Neural cell (in vitro differentiated cells): ENCODE measurements at regions not wholly inside any gene's neighbourhood (a gene's known extent, or its start where the extent isn't known, plus 50 kb on each side); places are given as distances from the start of the nearest gene placed in this dataset.

ENCODE experiments used
- H2AFZ ChIP-seq: fragments of 200-600, 300-800 bp; sonication (generic), shearing (Covaris generic); 2 replicates; pipeline ENCODE4 v1.6.0; 2014; ENCODE audit warnings: low read depth, mild to moderate bottlenecking, antibody characterized with exemption, low read length, moderate library complexity
- H3F3A ChIP-seq: fragments of 200-600 bp; shearing (Covaris generic); 2 replicates; pipeline ENCODE4 v1.6.1; 2016; ENCODE audit warnings: mild to moderate bottlenecking, moderate library complexity, mixed read lengths, antibody characterized with exemption, low read length; ENCODE audit not compliant: insufficient read depth, poor library complexity, severe bottlenecking
- H3K27ac ChIP-seq: fragments of 200-600, 300-800 bp; sonication (generic), shearing (Covaris generic); 2 replicates; pipeline ENCODE4 v1.5.1; 2014; ENCODE audit warnings: mild to moderate bottlenecking, low read length, moderate library complexity
- H3K27me3 ChIP-seq: fragments of 300-800, 200-600 bp; sonication (generic), shearing (Covaris generic); 2 replicates; pipeline ENCODE4 v1.6.0; 2014; ENCODE audit warnings: mild to moderate bottlenecking, low read depth, low read length, moderate library complexity; ENCODE audit not compliant: insufficient read depth
- H3K36me3 ChIP-seq: fragments of 300-800, 200-600 bp; sonication (generic), shearing (Covaris generic); 2 replicates; pipeline ENCODE4 v1.5.1; 2014; ENCODE audit warnings: mild to moderate bottlenecking, antibody characterized with exemption, low read length, moderate library complexity; ENCODE audit not compliant: insufficient read depth
- H3K4me2 ChIP-seq: fragments of 300-800, 200-600 bp; sonication (generic), shearing (Covaris generic); 2 replicates; pipeline ENCODE4 v1.6.0; 2014; ENCODE audit warnings: mild to moderate bottlenecking, low read length
- H3K4me3 ChIP-seq: fragments of 300-800, 200-600 bp; sonication (generic), shearing (Covaris generic); 2 replicates; pipeline ENCODE4 v1.5.1; 2014; ENCODE audit warnings: mild to moderate bottlenecking, low read length, moderate library complexity
- H3K79me2 ChIP-seq: fragments of 200-600 bp; shearing (Covaris generic); replicated peaks from 2 replicates; pipeline ENCODE4 v1.6.0; 2014; ENCODE audit warnings: mild to moderate bottlenecking, low read length, moderate library complexity; ENCODE audit not compliant: insufficient read depth
- H3K9ac ChIP-seq: fragments of 300-800, 200-600 bp; sonication (generic), shearing (Covaris generic); 2 replicates; pipeline ENCODE4 v1.6.1; 2016; ENCODE audit warnings: mild to moderate bottlenecking, low read length, mixed read lengths
- H3K9me2 ChIP-seq: fragments of 200-600 bp; shearing (Covaris generic); 2 replicates; pipeline ENCODE4 v1.6.1; 2016; ENCODE audit warnings: mild to moderate bottlenecking, low read length, mixed read lengths; ENCODE audit not compliant: insufficient read depth
- H3K9me3 ChIP-seq: fragments of 200-600, 300-800 bp; sonication (generic), shearing (Covaris generic); 2 replicates; pipeline ENCODE4 v1.6.1; 2016; ENCODE audit warnings: mild to moderate bottlenecking, mixed run types, low read length, moderate library complexity, mixed read lengths
- H4K20me1 ChIP-seq: fragments of 200-600 bp; shearing (Covaris generic); 2 replicates; pipeline ENCODE4 v1.6.1; 2016; ENCODE audit warnings: mild to moderate bottlenecking, mixed run types; ENCODE audit not compliant: insufficient read depth
- CTCF ChIP-seq: fragments of 450-650 bp; IDR thresholded peaks from 2 replicates; pipeline ENCODE4 v1.5.1; 2014; ENCODE audit warnings: antibody characterized with exemption, mild to moderate bottlenecking, moderate library complexity; ENCODE audit not compliant: poor library complexity, severe bottlenecking
- EP300 ChIP-seq: fragments of 450-650 bp; conservative IDR thresholded peaks from 2 replicates; pipeline ENCODE4 v1.6.1; 2014; ENCODE audit warnings: antibody characterized with exemption, mild to moderate bottlenecking, moderate library complexity; ENCODE audit not compliant: poor library complexity, severe bottlenecking
- EZH2 ChIP-seq: fragments of 200-600, 300-800 bp; shearing (Covaris generic), sonication (generic); IDR thresholded peaks from 2 replicates; pipeline ENCODE4 v1.6.1; 2014; ENCODE audit warnings: antibody characterized with exemption, low read length, borderline replicate concordance, mild to moderate bottlenecking; ENCODE audit not compliant: insufficient read depth, poor library complexity, severe bottlenecking
- MXI1 ChIP-seq: fragments of 450-650 bp; conservative IDR thresholded peaks from 2 replicates; pipeline ENCODE4 v1.6.1; 2014; ENCODE audit warnings: antibody characterized with exemption, mild to moderate bottlenecking; ENCODE audit not compliant: poor library complexity, severe bottlenecking
- POLR2AphosphoS5 ChIP-seq: IDR thresholded peaks from 2 replicates; pipeline ENCODE4 v1.6.1; 2012
- RAD21 ChIP-seq: fragments of 450-650 bp; conservative IDR thresholded peaks from 2 replicates; pipeline ENCODE4 v1.6.1; 2014; ENCODE audit warnings: antibody characterized with exemption, mild to moderate bottlenecking, moderate library complexity
- REST ChIP-seq: IDR thresholded peaks from 2 replicates; pipeline ENCODE4 v1.6.1; 2012; ENCODE audit warnings: borderline replicate concordance
- SMC3 ChIP-seq: fragments of 450-650 bp; conservative IDR thresholded peaks from 2 replicates; pipeline ENCODE4 v1.6.1; 2014; ENCODE audit warnings: antibody characterized with exemption, mild to moderate bottlenecking, moderate library complexity; ENCODE audit not compliant: poor library complexity
- TAF1 ChIP-seq: IDR thresholded peaks from 2 replicates; pipeline ENCODE4 v1.6.1; 2012; ENCODE audit warnings: low read depth

- Histone ChIP-seq H3K9me3 (no peaks in the 10 kb centered on the region), H3K27me3 (no peaks in the 10 kb centered on the region), H3K79me2 (no peaks in the 10 kb centered on the region), H3K4me2 (no peak overlapping the region), H4K20me1 (no peaks in the 10 kb centered on the region), H3K27ac (no peak overlapping the region), H2AFZ (no peak overlapping the region), H3K36me3 (no peaks in the 10 kb centered on the region), H3K4me3 (no peak overlapping the region), H3F3A (no peaks in the 10 kb centered on the region), H3K9ac (no peak overlapping the region), H3K9me2 (no peaks in the 10 kb centered on the region)
- TF ChIP-seq POLR2AphosphoS5 (no peak), EZH2 (no peak), TAF1 (no peak), CTCF (no peak), REST (no peak), RAD21 (no peak), MXI1 (no peak), SMC3 (no peak), EP300 (no peak)
Observed at GRCh38 chr13:79946556-79946955, 394.4 kb downstream of the SPRY2 start.

GRCh38 chr13:79943346-79944023, 397.4 kb downstream of the SPRY2 start:
- Histone ChIP-seq H3K4me2 (no peak overlapping the region), H3K4me3 (no peak overlapping the region), H3K27me3 (no peaks in the 10 kb centered on the region), H4K20me1 (no peaks in the 10 kb centered on the region), H3F3A (no peaks in the 10 kb centered on the region), H3K9me3 (no peaks in the 10 kb centered on the region), H3K27ac (no peak overlapping the region), H3K9ac (no peak overlapping the region), H3K9me2 (no peaks in the 10 kb centered on the region), H3K79me2 (no peaks in the 10 kb centered on the region), H2AFZ (no peak overlapping the region), H3K36me3 (no peaks in the 10 kb centered on the region)
- TF ChIP-seq REST, result no peak
- no peak for TF ChIP-seq TAF1
- TF ChIP-seq MXI1, result no peak
- TF ChIP-seq RAD21, result no peak
- no peak for TF ChIP-seq EP300
- no peak for TF ChIP-seq EZH2
- no peak for TF ChIP-seq POLR2AphosphoS5
- TF ChIP-seq CTCF, result no peak
- no peak for TF ChIP-seq SMC3
